NB4 (cell line): ENCODE measurements at regions not wholly inside any gene's neighbourhood (a gene's known extent, or its start where the extent isn't known, plus 50 kb on each side); places are given as distances from the start of the nearest gene placed in this dataset.

Experiments used
- MAX ChIP-seq: IDR thresholded peaks from 2 replicates; pipeline ENCODE4 v1.6.1; 2011; ENCODE audit warnings: low read depth, low read length
- MYC ChIP-seq: IDR thresholded peaks from 2 replicates; pipeline ENCODE4 v1.6.1; 2011; ENCODE audit warnings: low read depth, low read length
- POLR2A ChIP-seq: IDR thresholded peaks from 2 replicates; pipeline ENCODE4 v1.6.1; 2011; ENCODE audit warnings: mild to moderate bottlenecking; ENCODE audit not compliant: insufficient read length; ENCODE audit errors: extremely low read depth
- TF ChIP-seq, protein P1 (sequence below): IDR thresholded peaks from one replicate; pipeline ENCODE4 v1.5.1; 2012; ENCODE audit warnings: low read depth, low read length

DNA sequence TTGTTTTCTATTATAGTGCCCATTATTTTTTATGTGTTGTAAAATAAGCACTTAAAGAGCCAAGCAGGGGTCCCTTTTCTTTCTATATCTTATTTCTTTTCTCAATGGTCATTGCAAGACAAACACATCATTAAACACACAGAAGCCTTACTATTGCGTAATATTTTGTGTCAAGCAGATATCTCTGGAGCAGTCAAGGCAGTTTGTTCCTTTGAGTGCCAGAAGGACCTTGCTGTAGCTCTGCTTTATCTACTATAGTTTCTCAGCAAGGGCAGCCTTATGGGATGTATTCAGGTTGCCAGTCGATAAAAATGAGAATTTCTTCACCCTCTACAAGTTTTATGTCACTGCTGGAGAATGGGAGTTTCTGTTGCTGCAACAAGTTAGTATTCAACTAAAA lies 319.3 kb downstream of the TDRD3 start:
- TF ChIP-seq, protein P1, sequence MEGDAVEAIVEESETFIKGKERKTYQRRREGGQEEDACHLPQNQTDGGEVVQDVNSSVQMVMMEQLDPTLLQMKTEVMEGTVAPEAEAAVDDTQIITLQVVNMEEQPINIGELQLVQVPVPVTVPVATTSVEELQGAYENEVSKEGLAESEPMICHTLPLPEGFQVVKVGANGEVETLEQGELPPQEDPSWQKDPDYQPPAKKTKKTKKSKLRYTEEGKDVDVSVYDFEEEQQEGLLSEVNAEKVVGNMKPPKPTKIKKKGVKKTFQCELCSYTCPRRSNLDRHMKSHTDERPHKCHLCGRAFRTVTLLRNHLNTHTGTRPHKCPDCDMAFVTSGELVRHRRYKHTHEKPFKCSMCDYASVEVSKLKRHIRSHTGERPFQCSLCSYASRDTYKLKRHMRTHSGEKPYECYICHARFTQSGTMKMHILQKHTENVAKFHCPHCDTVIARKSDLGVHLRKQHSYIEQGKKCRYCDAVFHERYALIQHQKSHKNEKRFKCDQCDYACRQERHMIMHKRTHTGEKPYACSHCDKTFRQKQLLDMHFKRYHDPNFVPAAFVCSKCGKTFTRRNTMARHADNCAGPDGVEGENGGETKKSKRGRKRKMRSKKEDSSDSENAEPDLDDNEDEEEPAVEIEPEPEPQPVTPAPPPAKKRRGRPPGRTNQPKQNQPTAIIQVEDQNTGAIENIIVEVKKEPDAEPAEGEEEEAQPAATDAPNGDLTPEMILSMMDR, result no peak
- TF ChIP-seq POLR2A (no peak), MAX (no peak), MYC (no peak)
